GM12878 (cell line): ENCODE measurements at regions not wholly inside any gene's neighbourhood (a gene's known extent, or its start where the extent isn't known, plus 50 kb on each side); places are given as distances from the start of the nearest gene placed in this dataset.

Experiments
- ATAC-seq: fragments of 200-7000 bp; cut with Tn5 transposase; 3 replicates; pipeline ENCODE4 v1.9.1; 2020; ENCODE audit warnings: mild to moderate bottlenecking, moderate library complexity
- BruUV-seq: library from RNA; stranded (reverse); fragments of 400-500 nt; replicated peaks from 2 replicates; lab custom pipeline; 2021; lab: Mats Ljungman, UMichigan
- CTCF ChIA-PET: fragments of 300-600 bp; sonication (Branson Sonifier 250); formaldehyde crosslinking; extraction: SDS; loops from one replicate; lab custom pipeline; 2021; ENCODE audit warnings: inconsistent platforms; lab: Yijun Ruan, JAX
- POLR2A ChIA-PET: fragments of 350-600 bp; formaldehyde crosslinking; extraction: SDS; loops from one replicate; lab custom pipeline; 2021; ENCODE audit warnings: inconsistent platforms; lab: Charles Lee
- RAD21 ChIA-PET: fragments of 300-600 bp; sonication (Branson Sonifier 250); formaldehyde crosslinking; loops from one replicate; lab custom pipeline; 2023; ENCODE audit warnings: antibody characterized with exemption; ENCODE audit not compliant: unreplicated experiment; lab: Charles Lee
- SMC1A ChIA-PET: fragments of 300-600 bp; sonication (Branson Sonifier 250); formaldehyde crosslinking; loops from one replicate; lab custom pipeline; 2023; ENCODE audit not compliant: unreplicated experiment, uncharacterized antibody; lab: Charles Lee
- DNase-seq: peaks from one replicate; pipeline ENCODE4 v3.0.0-alpha.2; 2011; ENCODE audit warnings: low read depth, low spot score
- FAIRE-seq: peaks from 3 replicates; lab custom pipeline; 2011; peaks lifted over from hg19 to GRCh38; lab: Jason Lieb, UNC
- H2AFZ ChIP-seq: 2 replicates; pipeline ENCODE4 v1.6.0; 2011; ENCODE audit warnings: low read depth, low read length, control low read depth; ENCODE audit not compliant: control insufficient read depth
- H3K27ac ChIP-seq: 2 replicates; pipeline ENCODE4 v1.5.1; 2011; ENCODE audit warnings: control low read depth; ENCODE audit not compliant: control insufficient read depth, insufficient read depth
- H3K27me3 ChIP-seq, 2 experiments: replicated peaks in 1 of 2; 2 replicates each; pipeline versions ENCODE4 v1.6.0 to v1.6.1; 2011; ENCODE audit warnings: low read length in 1 of 2; ENCODE audit not compliant: control insufficient read depth in 2 of 2, insufficient read depth in 2 of 2
- H3K36me3 ChIP-seq, 2 experiments: 2 replicates each; pipeline ENCODE4 v1.5.1; 2011; ENCODE audit warnings: low read length in 1 of 2; ENCODE audit not compliant: control insufficient read depth in 2 of 2, insufficient read depth in 2 of 2
- H3K4me1 ChIP-seq: 2 replicates; pipeline ENCODE4 v1.6.1; 2011; ENCODE audit warnings: mild to moderate bottlenecking, low read length, moderate library complexity, mixed read lengths; ENCODE audit not compliant: control insufficient read depth, insufficient read depth
- H3K4me2 ChIP-seq: 2 replicates; pipeline ENCODE4 v1.6.0; 2011; ENCODE audit warnings: control low read depth; ENCODE audit not compliant: control insufficient read depth, insufficient read depth
- H3K4me3 ChIP-seq: fragments of 200-600 bp; sonication (generic); 2 replicates; pipeline ENCODE4 v1.5.1; 2016
- H3K79me2 ChIP-seq: 2 replicates; pipeline ENCODE4 v1.6.0; 2011; ENCODE audit warnings: low read length; ENCODE audit not compliant: control insufficient read depth, insufficient read depth
- H3K9ac ChIP-seq: 2 replicates; pipeline ENCODE4 v1.8.0; 2011; ENCODE audit warnings: low read length, control low read depth, mixed read lengths; ENCODE audit not compliant: control insufficient read depth, insufficient read depth
- H3K9me3 ChIP-seq: replicated peaks from 3 replicates; pipeline ENCODE4 v1.5.1; 2011; ENCODE audit warnings: mild to moderate bottlenecking, low read length; ENCODE audit not compliant: control insufficient read depth, insufficient read depth
- H4K20me1 ChIP-seq: 2 replicates; pipeline ENCODE4 v1.6.0; 2011; ENCODE audit not compliant: control insufficient read depth, insufficient read depth
- ATF7 ChIP-seq: fragments of 450-650 bp; IDR thresholded peaks from 2 replicates; pipeline ENCODE4 v1.6.1; 2016; ENCODE audit warnings: low read depth, mild to moderate bottlenecking
- CEBPB ChIP-seq, 2 experiments: fragments of 150-350 bp in 1 of 2; IDR thresholded peaks; 2 replicates each; pipeline ENCODE4 v1.6.1; 2012 to 2014; ENCODE audit warnings: low read depth in 2 of 2, low read length in 2 of 2, borderline replicate concordance in 1 of 2, inconsistent platforms in 1 of 2
- CHD2 ChIP-seq: IDR thresholded peaks from 2 replicates; pipeline ENCODE4 v1.6.1; 2011; ENCODE audit warnings: low read depth, low read length, improper control_type of control experiment, borderline replicate concordance
- FOXM1 ChIP-seq: IDR thresholded peaks from 2 replicates; pipeline ENCODE4 v1.6.1; 2012; ENCODE audit warnings: low read depth, mild to moderate bottlenecking, inconsistent platforms, low read length, moderate library complexity
- LARP7 ChIP-seq: fragments of 450-650 bp; IDR thresholded peaks from 2 replicates; pipeline ENCODE4 v1.6.1; 2017; ENCODE audit warnings: mild to moderate bottlenecking
- MEF2A ChIP-seq: IDR thresholded peaks from 2 replicates; pipeline ENCODE4 v1.6.1; 2011; ENCODE audit warnings: low read depth, mild to moderate bottlenecking, low read length, moderate library complexity; ENCODE audit not compliant: insufficient read depth
- MTA2 ChIP-seq: fragments of 450-650 bp; IDR thresholded peaks from 2 replicates; pipeline ENCODE4 v1.6.1; 2016; ENCODE audit warnings: low read depth, mild to moderate bottlenecking, moderate library complexity
- NFIC ChIP-seq: IDR thresholded peaks from 2 replicates; pipeline ENCODE4 v1.6.1; 2012; ENCODE audit warnings: low read depth, mild to moderate bottlenecking, inconsistent platforms, low read length, moderate library complexity
- PML ChIP-seq: IDR thresholded peaks from 2 replicates; pipeline ENCODE4 v1.6.1; 2012; ENCODE audit warnings: low read length, inconsistent platforms
- POLR2A ChIP-seq: IDR thresholded peaks from 2 replicates; pipeline ENCODE4 v1.6.1; 2011; ENCODE audit warnings: low read depth, mild to moderate bottlenecking, low read length
- RAD21 ChIP-seq: IDR thresholded peaks from 2 replicates; pipeline ENCODE4 v1.6.1; 2011; ENCODE audit warnings: mild to moderate bottlenecking, low read depth, low read length, moderate library complexity; ENCODE audit not compliant: insufficient read depth
- RB1 ChIP-seq: fragments of 450-650 bp; formaldehyde crosslinking; IDR thresholded peaks from 2 replicates; pipeline ENCODE4 v1.6.1; 2017; ENCODE audit warnings: mild to moderate bottlenecking, borderline replicate concordance
- REST ChIP-seq: IDR thresholded peaks from 2 replicates; pipeline ENCODE4 v1.6.1; 2012; ENCODE audit warnings: mild to moderate bottlenecking, low read depth, low read length
- SIX5 ChIP-seq: IDR thresholded peaks from 2 replicates; pipeline ENCODE4 v1.6.1; 2011; ENCODE audit warnings: mild to moderate bottlenecking, low read depth, low read length, moderate library complexity; ENCODE audit not compliant: severe bottlenecking
- SREBF1 ChIP-seq: IDR thresholded peaks from 2 replicates; pipeline ENCODE4 v1.6.1; 2012; ENCODE audit warnings: mild to moderate bottlenecking, low read length
- TARDBP ChIP-seq: IDR thresholded peaks from 2 replicates; pipeline ENCODE4 v1.6.1; 2016; ENCODE audit warnings: borderline replicate concordance
- TCF12 ChIP-seq: IDR thresholded peaks from 2 replicates; pipeline ENCODE4 v1.6.1; 2011; ENCODE audit warnings: low read depth, mild to moderate bottlenecking, low read length
- USF2 ChIP-seq: IDR thresholded peaks from 2 replicates; pipeline ENCODE4 v1.6.1; 2011; ENCODE audit warnings: low read depth, low read length, improper control_type of control experiment, borderline replicate concordance
- WRNIP1 ChIP-seq: IDR thresholded peaks from 2 replicates; pipeline ENCODE4 v1.6.1; 2011; ENCODE audit warnings: low read depth, low read length, improper control_type of control experiment, borderline replicate concordance
- WGBS: methylation state at CpG from one replicate; pipeline ENCODE4 v1.1.6; 2016; ENCODE audit warnings: low lambda C conversion rate; ENCODE audit not compliant: insufficient replicate concordance, insufficient coverage; ENCODE audit errors: missing lambda C conversion rate; 5-methylcytosine and 5-hydroxymethylcytosine counted together
- in situ Hi-C: fragments of 300-500 bp; cut with MboI; formaldehyde crosslinking; loops from 9 replicates; pipeline ENCODE4 v1.14.3; 2018; ENCODE audit warnings: mixed read lengths
- intact Hi-C: fragments of 100-400 bp; cut with micrococcal nuclease; formaldehyde crosslinking; loops from one replicate; pipeline ENCODE4 v1.14.2; 2022; ENCODE audit not compliant: unreplicated experiment

GRCh38 chr1:25082995-25083394, 149.3 kb downstream of the SYF2 start (continued):
- no peak for TF ChIP-seq FOXM1
- no peak for TF ChIP-seq USF2
- no peak for TF ChIP-seq TCF12

GRCh38 chr1:25082216-25082899, 149.9 kb downstream of the SYF2 start:
- Histone ChIP-seq H4K20me1 (no peaks in the 10 kb centered on the region), H3K27me3 (peaks cover 0 to 3% of the 10 kb centered on the region in 2 experiments; a peak in 2 of 4 replicates), H3K36me3 (no peaks in the 10 kb centered on the region), H3K9me3 (no peaks in the 10 kb centered on the region), H3K4me1 (peaks cover 5% of the 10 kb centered on the region; the same call in 1 of the 2 replicates), H3K4me3 (no peak overlapping the region), H3K79me2 (no peaks in the 10 kb centered on the region), H3K4me2 (no peak overlapping the region), H2AFZ (no peak overlapping the region), H3K9ac (no peak overlapping the region), H3K27ac (no peak overlapping the region)
- ATAC-seq (no peak), FAIRE-seq (no peak), DNase-seq (no peak)
- CTCF ChIA-PET: no interaction called here
- BruUV-seq: no TSS peak
- SMC1A ChIA-PET: no interaction called here
- in situ Hi-C loops: no loop called here
- POLR2A ChIA-PET: no interaction called here
- TF ChIP-seq USF2 (no peak), RAD21 (no peak), REST (no peak), MEF2A (no peak), PML (no peak), SREBF1 (no peak), TARDBP (no peak), CHD2 (no peak), RB1 (no peak), WRNIP1 (no peak), CEBPB (IDR thresholded peaks at IDR 0.05; ENCODE audit: borderline replicate concordance in 1 of 2, low read depth in 2 of 2, low read length in 2 of 2) (no peak), MTA2 (no peak), POLR2A (no peak), SIX5 (no peak), NFIC (no peak), ATF7 (no peak), LARP7 (no peak)
- RAD21 ChIA-PET: no interaction called here
- 52% methylated on average over 23 of the region's 25 CpGs for WGBS
- intact Hi-C loops: no loop called here
